AG09319 (cell line): ENCODE measurements at regions not wholly inside any gene's neighbourhood (a gene's known extent, or its start where the extent isn't known, plus 50 kb on each side); places are given as distances from the start of the nearest gene placed in this dataset.
"Not testable (repeated sequence)": the region's sequence is repeated elsewhere in the genome, so short reads cannot be mapped to it uniquely, and the experiment has no call there.

ENCODE experiments used
- DNase-seq: peaks from one replicate; pipeline ENCODE4 v3.0.0-alpha.2; 2010; ENCODE audit warnings: low read depth; ENCODE audit errors: extremely low read depth
- CTCF ChIP-seq: IDR thresholded peaks from 2 replicates; pipeline ENCODE4 v1.5.1; 2011; ENCODE audit warnings: low read depth, mild to moderate bottlenecking, inconsistent platforms, low read length, moderate library complexity

GRCh38 chr1:24268555-24268954, 50.6 kb upstream of the GRHL3 start:
- DNase-seq = not testable (repeated sequence)

GRCh38 chr1:24266998-24267397, 52.2 kb upstream of the GRHL3 start:
- TF ChIP-seq CTCF = no peak
- DNase-seq = no peak

- peak; percentile 12 for TF ChIP-seq CTCF
- DNase-seq = no peak
Measured at GRCh38 chr1:24266398-24266941, 52.7 kb upstream of the GRHL3 start.

- DNase-seq = no peak
- no peak for TF ChIP-seq CTCF
Measured at GRCh38 chr1:24263746-24264145, 55.4 kb upstream of the GRHL3 start.

- no peak for TF ChIP-seq CTCF
- DNase-seq = no peak
Measured at GRCh38 chr1:24263211-24263610, 55.9 kb upstream of the GRHL3 start.

- DNase-seq = no peak
- TF ChIP-seq CTCF = no peak
Measured at GRCh38 chr1:24261977-24262376, 57.2 kb upstream of the GRHL3 start.

- no peak for DNase-seq
- no peak for TF ChIP-seq CTCF
Measured at GRCh38 chr1:24258735-24259424, 60.3 kb upstream of the GRHL3 start.

- DNase-seq = no peak
- TF ChIP-seq CTCF = no peak
Measured at GRCh38 chr1:24257373-24257772, 61.8 kb upstream of the GRHL3 start.
